ENCODE measurements at regions not wholly inside any gene's neighbourhood (a gene's known extent, or its start where the extent isn't known, plus 50 kb on each side); places are given as distances from the start of the nearest gene placed in this dataset.
"Not testable (repeated sequence)": the region's sequence is repeated elsewhere in the genome, so short reads cannot be mapped to it uniquely, and the experiment has no call there.

GRCh38 chr1:121443001-121443540 is 258.3 kb downstream of the SRGAP2C start:
- DNase-seq = no peak

- no peak for DNase-seq
These were observed 259.3 kb downstream of the SRGAP2C start for GRCh38 chr1:121444096-121444495.

GRCh38 chr1:121445679-121446078 is 260.9 kb downstream of the SRGAP2C start:
- no peak for DNase-seq

GRCh38 chr1:121447280-121447923 is 262.6 kb downstream of the SRGAP2C start:
- DNase-seq = not testable (repeated sequence)

GRCh38 chr1:121448064-121448463 is 263.3 kb downstream of the SRGAP2C start:
- not testable (repeated sequence) for DNase-seq

GRCh38 chr1:121448851-121449250 is 264.1 kb downstream of the SRGAP2C start:
- no peak for DNase-seq

GRCh38 chr1:121452484-121452883 is 267.7 kb downstream of the SRGAP2C start:
- no peak for DNase-seq

- DNase-seq = no peak
These were observed 273.7 kb downstream of the SRGAP2C start for GRCh38 chr1:121458291-121459048.

- DNase-seq = no peak
These were observed 274.5 kb downstream of the SRGAP2C start for GRCh38 chr1:121459235-121459634.

- not testable (repeated sequence) for DNase-seq
These were observed 284.6 kb downstream of the SRGAP2C start for GRCh38 chr1:121469395-121469794.

- DNase-seq = not testable (repeated sequence)
These were observed 285.6 kb downstream of the SRGAP2C start for GRCh38 chr1:121470401-121470800.

- DNase-seq = no peak
These were observed 286.7 kb downstream of the SRGAP2C start for GRCh38 chr1:121471523-121471922.

GRCh38 chr1:121472017-121472416 is 287.2 kb downstream of the SRGAP2C start:
- no peak for DNase-seq

- DNase-seq = no peak
These were observed 298.5 kb downstream of the SRGAP2C start for GRCh38 chr1:121483234-121483633.

GRCh38 chr1:121483961-121484424 is 299.2 kb downstream of the SRGAP2C start:
- no peak for DNase-seq

GRCh38 chr1:121494796-121495195 is 310.0 kb downstream of the SRGAP2C start:
- DNase-seq = not testable (repeated sequence)

- DNase-seq = not testable (repeated sequence)
These were observed 326.7 kb downstream of the SRGAP2C start for GRCh38 chr1:121511455-121511854.

- not testable (repeated sequence) for DNase-seq
These were observed 327.1 kb downstream of the SRGAP2C start for GRCh38 chr1:121511876-121512275.

- no peak for DNase-seq
These were observed 330.5 kb downstream of the SRGAP2C start for GRCh38 chr1:121515235-121515634.

- no peak for DNase-seq
These were observed 331.6 kb downstream of the SRGAP2C start for GRCh38 chr1:121516234-121516967.

- DNase-seq = no peak
These were observed 332.9 kb downstream of the SRGAP2C start for GRCh38 chr1:121517586-121518230.

- no peak for DNase-seq
These were observed 333.9 kb downstream of the SRGAP2C start for GRCh38 chr1:121518726-121519041.

All from NCI-H146 (cell line).